ENCODE measurements at regions not wholly inside any gene's neighbourhood (a gene's known extent, or its start where the extent isn't known, plus 50 kb on each side); places are given as distances from the start of the nearest gene placed in this dataset.

DNA sequence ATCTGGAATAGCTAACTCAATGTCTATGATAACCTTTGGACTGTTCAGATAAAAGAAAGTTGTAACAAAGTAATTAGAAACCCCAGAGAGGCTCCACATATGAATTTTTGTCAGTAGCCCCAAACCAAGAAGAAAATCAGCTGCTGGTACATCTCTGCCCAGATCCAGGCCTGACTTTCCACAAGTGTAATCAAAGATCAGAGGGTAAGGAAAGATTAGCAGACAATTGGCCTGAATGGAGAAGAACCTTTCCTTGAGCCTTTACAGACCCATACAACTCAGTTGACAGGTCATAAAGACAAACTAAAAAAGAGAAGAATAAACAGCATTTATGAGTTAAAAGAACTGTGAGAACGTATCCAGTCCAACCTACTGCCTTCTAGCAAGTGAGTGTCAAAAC lies 366.7 kb upstream of the PKN2 start:
- TF ChIP-seq, protein P1, sequence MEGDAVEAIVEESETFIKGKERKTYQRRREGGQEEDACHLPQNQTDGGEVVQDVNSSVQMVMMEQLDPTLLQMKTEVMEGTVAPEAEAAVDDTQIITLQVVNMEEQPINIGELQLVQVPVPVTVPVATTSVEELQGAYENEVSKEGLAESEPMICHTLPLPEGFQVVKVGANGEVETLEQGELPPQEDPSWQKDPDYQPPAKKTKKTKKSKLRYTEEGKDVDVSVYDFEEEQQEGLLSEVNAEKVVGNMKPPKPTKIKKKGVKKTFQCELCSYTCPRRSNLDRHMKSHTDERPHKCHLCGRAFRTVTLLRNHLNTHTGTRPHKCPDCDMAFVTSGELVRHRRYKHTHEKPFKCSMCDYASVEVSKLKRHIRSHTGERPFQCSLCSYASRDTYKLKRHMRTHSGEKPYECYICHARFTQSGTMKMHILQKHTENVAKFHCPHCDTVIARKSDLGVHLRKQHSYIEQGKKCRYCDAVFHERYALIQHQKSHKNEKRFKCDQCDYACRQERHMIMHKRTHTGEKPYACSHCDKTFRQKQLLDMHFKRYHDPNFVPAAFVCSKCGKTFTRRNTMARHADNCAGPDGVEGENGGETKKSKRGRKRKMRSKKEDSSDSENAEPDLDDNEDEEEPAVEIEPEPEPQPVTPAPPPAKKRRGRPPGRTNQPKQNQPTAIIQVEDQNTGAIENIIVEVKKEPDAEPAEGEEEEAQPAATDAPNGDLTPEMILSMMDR (IDR thresholded peaks at IDR 0.05): no peak
- TF ChIP-seq POLR2A (IDR thresholded peaks at IDR 0.05): no peak

All from lower leg skin (tissue), 3 donors.